ENCODE measurements at regions not wholly inside any gene's neighbourhood (a gene's known extent, or its start where the extent isn't known, plus 50 kb on each side); places are given as distances from the start of the nearest gene placed in this dataset.

DNA sequence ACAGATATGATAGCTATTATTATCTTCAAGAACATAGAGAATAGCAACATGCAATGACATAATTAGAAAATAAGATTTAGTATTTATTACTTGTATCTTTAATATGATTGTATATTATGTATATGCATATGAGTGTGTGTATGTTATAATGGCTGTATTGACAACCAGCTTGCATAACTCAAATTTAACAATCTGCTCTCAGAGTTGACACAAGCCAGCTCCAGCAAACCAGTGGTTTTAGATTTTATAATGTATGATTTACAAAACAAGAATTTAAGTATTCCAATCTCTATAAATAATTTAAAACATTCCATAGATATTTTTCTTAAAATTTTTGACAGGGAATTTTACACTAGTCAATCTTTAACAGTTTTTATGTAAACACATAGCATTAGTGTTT is 935.9 kb upstream of the EPHA5 start:
- TF ChIP-seq EGR1 (IDR thresholded peaks at IDR 0.05): no peak
- TF ChIP-seq EP300 (IDR thresholded peaks at IDR 0.05; ENCODE audit: borderline replicate concordance): no peak
- no peak for TF ChIP-seq TEAD4 (IDR thresholded peaks at IDR 0.05)
- no peak for TF ChIP-seq YY1 (IDR thresholded peaks at IDR 0.05; ENCODE audit: low read depth)
